Endothelial cell (in vitro differentiated cells): ENCODE measurements at regions not wholly inside any gene's neighbourhood (a gene's known extent, or its start where the extent isn't known, plus 50 kb on each side); places are given as distances from the start of the nearest gene placed in this dataset.

Experiments
- DNase-seq: peaks from one replicate; pipeline ENCODE4 v3.0.0; 2021; ENCODE audit warnings: low spot score
- H3K27ac Mint-ChIP-seq: one replicate; pipeline ENCODE4 v1.8.0; 2021; ENCODE audit warnings: mixed read lengths, inconsistent platforms; ENCODE audit not compliant: unreplicated experiment
- H3K27me3 Mint-ChIP-seq: one replicate; pipeline ENCODE4 v1.8.0; 2021; ENCODE audit warnings: mild to moderate bottlenecking, moderate library complexity, mixed read lengths, inconsistent platforms; ENCODE audit not compliant: unreplicated experiment
- H3K36me3 Mint-ChIP-seq: one replicate; pipeline ENCODE4 v1.8.0; 2021; ENCODE audit warnings: mild to moderate bottlenecking, low read depth, mixed read lengths, inconsistent platforms; ENCODE audit not compliant: unreplicated experiment
- H3K4me1 Mint-ChIP-seq: one replicate; pipeline ENCODE4 v1.8.0; 2021; ENCODE audit warnings: mild to moderate bottlenecking, mixed read lengths, inconsistent platforms; ENCODE audit not compliant: unreplicated experiment
- H3K4me3 Mint-ChIP-seq: one replicate; pipeline ENCODE4 v1.8.0; 2021; ENCODE audit warnings: mild to moderate bottlenecking, mixed read lengths, inconsistent platforms; ENCODE audit not compliant: unreplicated experiment
- H3K9me3 Mint-ChIP-seq: one replicate; pipeline ENCODE4 v1.8.0; 2021; ENCODE audit warnings: mixed read lengths, inconsistent platforms; ENCODE audit not compliant: unreplicated experiment
- CTCF ChIP-seq: fragments of 200-600 bp; sonication (generic); IDR thresholded peaks from one replicate; pipeline ENCODE4 v1.5.0; 2021; ENCODE audit warnings: antibody characterized with exemption; ENCODE audit not compliant: unreplicated experiment

DNA sequence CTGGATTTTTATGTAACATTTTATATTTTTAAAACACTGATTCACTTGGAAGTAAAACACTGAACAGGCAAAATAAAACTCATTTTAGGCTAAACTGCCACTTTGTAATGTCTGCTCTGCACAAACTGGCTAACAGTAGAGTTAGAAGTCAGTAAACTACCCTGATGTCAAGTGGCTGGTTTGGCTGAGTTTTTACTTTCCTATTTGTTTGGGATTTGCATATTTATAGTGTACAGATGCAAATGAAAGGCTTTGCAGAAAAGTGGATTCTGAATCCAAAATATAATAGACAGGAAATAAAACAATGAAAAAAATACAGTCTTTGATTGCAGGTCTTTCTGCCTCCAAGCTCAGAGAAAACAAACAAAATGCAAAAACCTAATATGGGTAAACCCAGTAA, 213.1 kb downstream of the CDH26 start:
- H3K27ac Mint-ChIP-seq, result no peak overlapping the region
- TF ChIP-seq CTCF, result no peak
- H3K4me1 Mint-ChIP-seq, result no peaks in the 10 kb centered on the region
- no peak overlapping the region for H3K4me3 Mint-ChIP-seq
- DNase-seq, result no peak
- no peaks in the 10 kb centered on the region for H3K36me3 Mint-ChIP-seq
- no peaks in the 10 kb centered on the region for H3K9me3 Mint-ChIP-seq
- H3K27me3 Mint-ChIP-seq, result peaks cover 1% of the 10 kb centered on the region

GRCh38 chr20:60171738-60172137, 213.5 kb downstream of the CDH26 start:
- Mint-ChIP-seq H3K9me3 (no peaks in the 10 kb centered on the region), H3K36me3 (no peaks in the 10 kb centered on the region), H3K4me1 (no peaks in the 10 kb centered on the region), H3K4me3 (no peak overlapping the region), H3K27ac (no peak overlapping the region), H3K27me3 (peaks cover 1% of the 10 kb centered on the region)
- no peak for DNase-seq
- TF ChIP-seq CTCF, result no peak

GRCh38 chr20:60172346-60172984, 214.2 kb downstream of the CDH26 start:
- Mint-ChIP-seq H3K27me3 (peaks cover 1% of the 10 kb centered on the region), H3K36me3 (no peaks in the 10 kb centered on the region), H3K27ac (no peak overlapping the region), H3K4me3 (no peak overlapping the region), H3K4me1 (no peaks in the 10 kb centered on the region), H3K9me3 (no peaks in the 10 kb centered on the region)
- no peak for TF ChIP-seq CTCF
- no peak for DNase-seq

DNA sequence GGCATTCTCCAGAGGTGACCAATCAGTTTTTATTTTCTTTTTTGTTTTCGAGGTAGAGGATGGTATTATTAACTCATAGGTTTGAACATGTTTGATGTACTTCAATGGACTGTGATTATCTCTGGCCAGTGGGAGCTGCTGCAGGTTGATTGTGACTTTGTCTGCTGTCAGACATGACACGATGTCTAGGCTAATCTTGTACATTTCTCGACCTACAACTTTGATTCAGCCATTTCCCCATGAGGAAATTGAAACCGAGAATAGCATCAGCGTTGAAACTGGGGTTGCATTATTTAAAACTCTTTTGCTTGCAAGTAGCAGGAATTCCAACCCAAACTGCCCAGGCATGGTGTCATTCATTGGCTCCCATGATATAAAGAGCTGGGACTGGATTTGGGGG, 218.9 kb downstream of the CDH26 start:
- Mint-ChIP-seq H3K4me1 (no peaks in the 10 kb centered on the region), H3K9me3 (no peaks in the 10 kb centered on the region), H3K27me3 (no peaks in the 10 kb centered on the region)

More for the DNA sequence above, 218.9 kb downstream of the CDH26 start:
- Mint-ChIP-seq H3K4me3 (no peak overlapping the region), H3K36me3 (no peaks in the 10 kb centered on the region), H3K27ac (no peak overlapping the region)
- TF ChIP-seq CTCF, result no peak
- no peak for DNase-seq
